ENCODE measurements at regions not wholly inside any gene's neighbourhood (a gene's known extent, or its start where the extent isn't known, plus 50 kb on each side); places are given as distances from the start of the nearest gene placed in this dataset.

- DNase-seq (ENCODE audit: low read depth), result no peak
- no peak for TF ChIP-seq CTCF (IDR thresholded peaks at IDR 0.05; ENCODE audit: insufficient read depth, low read length)
- H3K4me3 ChIP-seq (ENCODE audit: low read depth, low read length), result no peak overlapping the region
Observed at GRCh38 chr1:233787599-233787998, 116.9 kb upstream of the SLC35F3 start.

- no peak for DNase-seq (ENCODE audit: low read depth)
- no peak for TF ChIP-seq CTCF (IDR thresholded peaks at IDR 0.05; ENCODE audit: insufficient read depth, low read length)
- H3K4me3 ChIP-seq (ENCODE audit: low read depth, low read length), result no peak overlapping the region
Observed at GRCh38 chr1:233788687-233789086, 115.8 kb upstream of the SLC35F3 start.

GRCh38 chr1:233790121-233790520, 114.4 kb upstream of the SLC35F3 start:
- H3K4me3 ChIP-seq (ENCODE audit: low read depth, low read length), result no peak overlapping the region
- no peak for DNase-seq (ENCODE audit: low read depth)
- no peak for TF ChIP-seq CTCF (IDR thresholded peaks at IDR 0.05; ENCODE audit: insufficient read depth, low read length)

- H3K4me3 ChIP-seq (ENCODE audit: low read depth, low read length), result no peak overlapping the region
- DNase-seq (ENCODE audit: low read depth), result peak; percentile 71
- TF ChIP-seq CTCF (IDR thresholded peaks at IDR 0.05; ENCODE audit: insufficient read depth, low read length), result peak; percentile 94
Observed at GRCh38 chr1:233790662-233791371, 113.7 kb upstream of the SLC35F3 start.

GRCh38 chr1:233791372-233791703, 113.1 kb upstream of the SLC35F3 start:
- no peak overlapping the region for H3K4me3 ChIP-seq (ENCODE audit: low read depth, low read length)
- no peak for DNase-seq (ENCODE audit: low read depth)
- TF ChIP-seq CTCF (IDR thresholded peaks at IDR 0.05; ENCODE audit: insufficient read depth, low read length), result no peak

GRCh38 chr1:233791721-233792120, 112.8 kb upstream of the SLC35F3 start:
- DNase-seq (ENCODE audit: low read depth), result no peak
- no peak overlapping the region for H3K4me3 ChIP-seq (ENCODE audit: low read depth, low read length)
- TF ChIP-seq CTCF (IDR thresholded peaks at IDR 0.05; ENCODE audit: insufficient read depth, low read length), result no peak

- no peak for DNase-seq (ENCODE audit: low read depth)
- TF ChIP-seq CTCF (IDR thresholded peaks at IDR 0.05; ENCODE audit: insufficient read depth, low read length), result no peak
- no peak overlapping the region for H3K4me3 ChIP-seq (ENCODE audit: low read depth, low read length)
Observed at GRCh38 chr1:233794863-233795262, 109.6 kb upstream of the SLC35F3 start.
